ENCODE measurements at regions not wholly inside any gene's neighbourhood (a gene's known extent, or its start where the extent isn't known, plus 50 kb on each side); places are given as distances from the start of the nearest gene placed in this dataset.

DNA sequence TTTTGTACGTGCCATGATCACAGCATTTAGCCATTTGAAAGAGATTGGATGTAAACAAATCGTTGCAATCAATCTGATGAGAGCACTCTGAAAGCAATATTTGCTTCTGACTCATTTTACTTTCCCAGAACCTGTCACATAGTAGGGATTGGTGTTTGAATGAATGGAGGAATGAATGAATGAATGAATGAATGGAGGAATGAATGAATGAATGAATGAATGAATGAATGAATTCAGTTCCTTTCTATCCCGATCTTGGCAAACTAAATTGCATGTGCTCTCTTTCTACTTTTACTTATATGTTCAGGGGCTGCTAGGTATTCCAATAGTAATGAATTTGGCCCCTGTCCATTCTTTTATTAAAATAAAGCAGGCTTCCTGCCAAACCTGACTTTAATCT, 1091.7 kb upstream of the CELF2 start:
- TF ChIP-seq ZZZ3 (IDR thresholded peaks at IDR 0.05; ENCODE audit: control insufficient read depth, insufficient read length, low read depth) (no peak), POLR2AphosphoS5 (IDR thresholded peaks at IDR 0.05; ENCODE audit: low read length) (no peak), ZNF274 (IDR thresholded peaks at IDR 0.05; ENCODE audit: insufficient read depth, insufficient read length) (no peak), BHLHE40 (IDR thresholded peaks at IDR 0.05; ENCODE audit: borderline replicate concordance in 1 of 2, low read depth in 2 of 2, low read length in 1 of 2) (no peak)
- TF ChIP-seq, protein P1, sequence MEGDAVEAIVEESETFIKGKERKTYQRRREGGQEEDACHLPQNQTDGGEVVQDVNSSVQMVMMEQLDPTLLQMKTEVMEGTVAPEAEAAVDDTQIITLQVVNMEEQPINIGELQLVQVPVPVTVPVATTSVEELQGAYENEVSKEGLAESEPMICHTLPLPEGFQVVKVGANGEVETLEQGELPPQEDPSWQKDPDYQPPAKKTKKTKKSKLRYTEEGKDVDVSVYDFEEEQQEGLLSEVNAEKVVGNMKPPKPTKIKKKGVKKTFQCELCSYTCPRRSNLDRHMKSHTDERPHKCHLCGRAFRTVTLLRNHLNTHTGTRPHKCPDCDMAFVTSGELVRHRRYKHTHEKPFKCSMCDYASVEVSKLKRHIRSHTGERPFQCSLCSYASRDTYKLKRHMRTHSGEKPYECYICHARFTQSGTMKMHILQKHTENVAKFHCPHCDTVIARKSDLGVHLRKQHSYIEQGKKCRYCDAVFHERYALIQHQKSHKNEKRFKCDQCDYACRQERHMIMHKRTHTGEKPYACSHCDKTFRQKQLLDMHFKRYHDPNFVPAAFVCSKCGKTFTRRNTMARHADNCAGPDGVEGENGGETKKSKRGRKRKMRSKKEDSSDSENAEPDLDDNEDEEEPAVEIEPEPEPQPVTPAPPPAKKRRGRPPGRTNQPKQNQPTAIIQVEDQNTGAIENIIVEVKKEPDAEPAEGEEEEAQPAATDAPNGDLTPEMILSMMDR (IDR thresholded peaks at IDR 0.05 in 2 of 3, conservative IDR thresholded peaks at IDR 0.05 in 1 of 3; ENCODE audit: control insufficient read depth in 2 of 3, extremely low read depth in 1 of 3, insufficient read depth in 1 of 3, low read depth in 3 of 3, low read length in 3 of 3), result no peak
- TF ChIP-seq, protein P2, sequence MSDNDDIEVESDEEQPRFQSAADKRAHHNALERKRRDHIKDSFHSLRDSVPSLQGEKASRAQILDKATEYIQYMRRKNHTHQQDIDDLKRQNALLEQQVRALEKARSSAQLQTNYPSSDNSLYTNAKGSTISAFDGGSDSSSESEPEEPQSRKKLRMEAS (IDR thresholded peaks at IDR 0.05; ENCODE audit: low read depth, low read length), result no peak
- TF ChIP-seq, protein P3, sequence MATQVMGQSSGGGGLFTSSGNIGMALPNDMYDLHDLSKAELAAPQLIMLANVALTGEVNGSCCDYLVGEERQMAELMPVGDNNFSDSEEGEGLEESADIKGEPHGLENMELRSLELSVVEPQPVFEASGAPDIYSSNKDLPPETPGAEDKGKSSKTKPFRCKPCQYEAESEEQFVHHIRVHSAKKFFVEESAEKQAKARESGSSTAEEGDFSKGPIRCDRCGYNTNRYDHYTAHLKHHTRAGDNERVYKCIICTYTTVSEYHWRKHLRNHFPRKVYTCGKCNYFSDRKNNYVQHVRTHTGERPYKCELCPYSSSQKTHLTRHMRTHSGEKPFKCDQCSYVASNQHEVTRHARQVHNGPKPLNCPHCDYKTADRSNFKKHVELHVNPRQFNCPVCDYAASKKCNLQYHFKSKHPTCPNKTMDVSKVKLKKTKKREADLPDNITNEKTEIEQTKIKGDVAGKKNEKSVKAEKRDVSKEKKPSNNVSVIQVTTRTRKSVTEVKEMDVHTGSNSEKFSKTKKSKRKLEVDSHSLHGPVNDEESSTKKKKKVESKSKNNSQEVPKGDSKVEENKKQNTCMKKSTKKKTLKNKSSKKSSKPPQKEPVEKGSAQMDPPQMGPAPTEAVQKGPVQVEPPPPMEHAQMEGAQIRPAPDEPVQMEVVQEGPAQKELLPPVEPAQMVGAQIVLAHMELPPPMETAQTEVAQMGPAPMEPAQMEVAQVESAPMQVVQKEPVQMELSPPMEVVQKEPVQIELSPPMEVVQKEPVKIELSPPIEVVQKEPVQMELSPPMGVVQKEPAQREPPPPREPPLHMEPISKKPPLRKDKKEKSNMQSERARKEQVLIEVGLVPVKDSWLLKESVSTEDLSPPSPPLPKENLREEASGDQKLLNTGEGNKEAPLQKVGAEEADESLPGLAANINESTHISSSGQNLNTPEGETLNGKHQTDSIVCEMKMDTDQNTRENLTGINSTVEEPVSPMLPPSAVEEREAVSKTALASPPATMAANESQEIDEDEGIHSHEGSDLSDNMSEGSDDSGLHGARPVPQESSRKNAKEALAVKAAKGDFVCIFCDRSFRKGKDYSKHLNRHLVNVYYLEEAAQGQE (IDR thresholded peaks at IDR 0.05; ENCODE audit: low read depth, low read length), result no peak
